H1 (cell line): ENCODE measurements at regions not wholly inside any gene's neighbourhood (a gene's known extent, or its start where the extent isn't known, plus 50 kb on each side); places are given as distances from the start of the nearest gene placed in this dataset.
A peak's percentile ranks its signal among the peaks of the same experiment; 100 is the strongest.

Experiments used
- CTCF ChIA-PET: fragments of 300-600 bp; sonication (Branson Sonifier 250); formaldehyde crosslinking; loops from one replicate; lab custom pipeline; 2021; ENCODE audit not compliant: partially characterized antibody; lab: Charles Lee
- POLR2A ChIA-PET: fragments of 300-600 bp; sonication (Branson Sonifier 250); formaldehyde crosslinking; loops from one replicate; lab custom pipeline; 2021; ENCODE audit warnings: inconsistent platforms; ENCODE audit not compliant: partially characterized antibody; lab: Charles Lee
- DNase-seq, 2 experiments: peaks; one replicate each; pipeline versions ENCODE4 v3.0.0 to v3.0.0-alpha.2; 2010 to 2022; ENCODE audit warnings: low spot score in 2 of 2, low read depth in 1 of 2, mixed read lengths in 1 of 2
- FAIRE-seq: peaks from 2 replicates; lab custom pipeline; 2011; peaks lifted over from hg19 to GRCh38; lab: Jason Lieb, UNC
- H2AFZ ChIP-seq: 2 replicates; pipeline ENCODE4 v1.8.1; 2012; ENCODE audit warnings: low read length, inconsistent platforms
- H2AK5ac ChIP-seq: 2 replicates; pipeline ENCODE4 v1.6.1; 2013; ENCODE audit warnings: low read depth, low read length
- H2BK120ac ChIP-seq: replicated peaks from 2 replicates; pipeline ENCODE3; 2013; ENCODE audit warnings: low read depth, low read length, inconsistent platforms
- H2BK12ac ChIP-seq: 2 replicates; pipeline ENCODE4 v1.6.1; 2013; ENCODE audit warnings: low read depth, low read length
- H2BK15ac ChIP-seq: 2 replicates; pipeline ENCODE4 v1.6.1; 2013; ENCODE audit warnings: low read length
- H2BK20ac ChIP-seq: 2 replicates; pipeline ENCODE4 v1.6.1; 2013; ENCODE audit warnings: low read length
- H2BK5ac ChIP-seq: 2 replicates; pipeline ENCODE4 v1.6.1; 2013; ENCODE audit warnings: low read depth, low read length
- H3K14ac ChIP-seq: 2 replicates; pipeline ENCODE4 v1.6.1; 2013; ENCODE audit warnings: inconsistent platforms; ENCODE audit not compliant: insufficient read length
- H3K18ac ChIP-seq: 2 replicates; pipeline ENCODE4 v1.6.1; 2013; ENCODE audit warnings: low read length; ENCODE audit errors: extremely low read depth
- H3K23ac ChIP-seq: 2 replicates; pipeline ENCODE4 v1.6.1; 2013; ENCODE audit warnings: inconsistent platforms; ENCODE audit not compliant: insufficient read length
- H3K23me2 ChIP-seq: 2 replicates; pipeline ENCODE4 v1.6.1; 2013; ENCODE audit warnings: low read depth, low read length
- H3K27ac ChIP-seq: 2 replicates; pipeline ENCODE4 v1.6.1; 2011; ENCODE audit warnings: low read depth, low read length, inconsistent platforms
- H3K27me3 ChIP-seq, 4 experiments: replicated peaks in 1 of 4; 1 replicate in 1 of 4; 2 replicates in 3 of 4; pipeline versions ENCODE4 v1.6.1 to v1.8.1; 2011 to 2013; ENCODE audit warnings: low read length in 3 of 4, mild to moderate bottlenecking in 3 of 4, inconsistent platforms in 2 of 4, mixed read lengths in 2 of 4, moderate library complexity in 1 of 4; ENCODE audit not compliant: control insufficient read depth in 3 of 4, insufficient read depth in 3 of 4; ENCODE audit errors: extremely low read depth in 1 of 4
- H3K36me3 ChIP-seq, 4 experiments: 2 replicates each; pipeline versions ENCODE4 v1.6.1 to v1.8.1; 2011 to 2013; ENCODE audit warnings: mild to moderate bottlenecking in 4 of 4, low read length in 3 of 4, moderate library complexity in 2 of 4, control low read depth in 1 of 4, inconsistent platforms in 1 of 4; ENCODE audit not compliant: insufficient read depth in 4 of 4, control insufficient read depth in 2 of 4
- H3K4ac ChIP-seq: replicated peaks from 2 replicates; pipeline ENCODE3; 2013; ENCODE audit warnings: low read length, low read depth, mixed read lengths, inconsistent platforms; ENCODE audit not compliant: insufficient read length
- H3K4me1 ChIP-seq, 4 experiments: replicated peaks in 1 of 4; 1 replicate in 1 of 4; 2 replicates in 3 of 4; pipeline versions ENCODE4 v1.6.1 to v1.8.1; 2011 to 2013; ENCODE audit warnings: low read length in 3 of 4, inconsistent platforms in 2 of 4, mixed read lengths in 1 of 4; ENCODE audit not compliant: insufficient read depth in 4 of 4, control insufficient read depth in 3 of 4
- H3K4me2 ChIP-seq, 2 experiments: 2 replicates each; pipeline versions ENCODE4 v1.6.1 to v1.8.1; 2011 to 2013; ENCODE audit warnings: low read depth in 2 of 2, low read length in 2 of 2, control low read depth in 1 of 2, inconsistent platforms in 1 of 2, mild to moderate bottlenecking in 1 of 2; ENCODE audit not compliant: insufficient read depth in 1 of 2
- H3K4me3 ChIP-seq, 4 experiments: fragments of 200-600, 300-600 bp in 1 of 4; sonication (generic), shearing (Covaris generic), sonication (Bioruptor Twin) in 1 of 4; 2 replicates each; pipeline versions ENCODE4 v1.5.1 to v1.8.1; 2011 to 2016; ENCODE audit warnings: low read length in 4 of 4, low read depth in 3 of 4, control low read depth in 2 of 4, inconsistent platforms in 2 of 4, mild to moderate bottlenecking in 2 of 4, mixed read lengths in 1 of 4, moderate library complexity in 1 of 4; ENCODE audit not compliant: insufficient read depth in 2 of 4; ENCODE audit errors: extremely low read depth in 1 of 4
- H3K56ac ChIP-seq: replicated peaks from 2 replicates; pipeline ENCODE3; 2013; ENCODE audit warnings: low read depth, mild to moderate bottlenecking, mixed read lengths, low read length, inconsistent platforms; ENCODE audit not compliant: insufficient read length
- H3K79me1 ChIP-seq: 2 replicates; pipeline ENCODE4 v1.6.1; 2013; ENCODE audit warnings: low read depth, low read length, control low read depth
- H3K79me2 ChIP-seq, 2 experiments: 2 replicates each; pipeline versions ENCODE4 v1.6.1 to v1.8.1; 2012 to 2013; ENCODE audit warnings: low read length in 2 of 2, mild to moderate bottlenecking in 2 of 2, inconsistent platforms in 1 of 2; ENCODE audit not compliant: insufficient read depth in 2 of 2, control insufficient read depth in 1 of 2
- H3K9ac ChIP-seq, 4 experiments: replicated peaks in 1 of 4; 1 replicate in 1 of 4; 2 replicates in 3 of 4; pipeline versions ENCODE4 v1.6.1 to v1.8.1; 2011 to 2013; ENCODE audit warnings: low read depth in 3 of 4, low read length in 3 of 4, control low read depth in 2 of 4, mild to moderate bottlenecking in 2 of 4, moderate library complexity in 2 of 4, inconsistent platforms in 1 of 4; ENCODE audit errors: extremely low read depth in 1 of 4
- H3K9me3 ChIP-seq, 2 experiments: 2 replicates each; pipeline versions ENCODE4 v1.6.1 to v1.8.1; 2012 to 2013; ENCODE audit warnings: mild to moderate bottlenecking in 2 of 2, moderate library complexity in 2 of 2, control low read depth in 1 of 2, inconsistent platforms in 1 of 2, low read depth in 1 of 2, low read length in 1 of 2, mixed read lengths in 1 of 2; ENCODE audit not compliant: insufficient read depth in 2 of 2
- H4K20me1 ChIP-seq, 2 experiments: replicated peaks in 1 of 2; 2 replicates each; pipeline versions ENCODE3 to v1.8.1; 2011 to 2013; ENCODE audit warnings: inconsistent platforms in 2 of 2, low read length in 2 of 2, mild to moderate bottlenecking in 1 of 2; ENCODE audit not compliant: insufficient read depth in 2 of 2, control insufficient read depth in 1 of 2
- H4K5ac ChIP-seq: 2 replicates; pipeline ENCODE4 v1.6.1; 2013; ENCODE audit warnings: low read length, low read depth, mixed read lengths, inconsistent platforms; ENCODE audit not compliant: insufficient read length
- H4K8ac ChIP-seq: 2 replicates; pipeline ENCODE4 v1.8.0; 2013; ENCODE audit warnings: mild to moderate bottlenecking, moderate library complexity, low read length, inconsistent platforms; ENCODE audit not compliant: insufficient read depth; ENCODE audit errors: extremely low read depth
- H4K91ac ChIP-seq: replicated peaks from 2 replicates; pipeline ENCODE3; 2013; ENCODE audit warnings: low read length, mixed read lengths, inconsistent platforms; ENCODE audit not compliant: insufficient read length
- CBX8 ChIP-seq: fragments of 300-800, 300-1000 bp; sonication (generic); IDR thresholded peaks from 2 replicates; pipeline ENCODE4 v1.7.1; 2016; ENCODE audit warnings: low read depth, low read length, borderline replicate concordance
- CHD1 ChIP-seq: IDR thresholded peaks from 2 replicates; pipeline ENCODE4 v1.6.1; 2012; ENCODE audit warnings: low read depth, low read length, improper control_type of control experiment
- HDAC6 ChIP-seq: IDR thresholded peaks from one replicate; pipeline ENCODE4 v1.7.1; 2012; ENCODE audit warnings: low read depth, mild to moderate bottlenecking, inconsistent platforms, low read length, moderate library complexity
- KDM4A ChIP-seq: IDR thresholded peaks from one replicate; pipeline ENCODE4 v1.7.1; 2012; ENCODE audit warnings: low read depth, mild to moderate bottlenecking, moderate library complexity, low read length, inconsistent platforms; ENCODE audit not compliant: severe bottlenecking
- POLR2A ChIP-seq, 2 experiments: IDR thresholded peaks; 1 replicate in 1 of 2; 2 replicates in 1 of 2; pipeline ENCODE4 v1.6.1; 2011; ENCODE audit warnings: low read depth in 2 of 2, low read length in 2 of 2, mild to moderate bottlenecking in 2 of 2; ENCODE audit errors: control extremely low read depth in 1 of 2
- RAD21 ChIP-seq, 2 experiments: IDR thresholded peaks in 1 of 2; conservative IDR thresholded peaks in 1 of 2; 2 replicates each; pipeline ENCODE4 v1.6.1; 2011; ENCODE audit warnings: low read depth in 2 of 2, low read length in 2 of 2, improper control_type of control experiment in 1 of 2, inconsistent platforms in 1 of 2, mild to moderate bottlenecking in 1 of 2, moderate library complexity in 1 of 2
- SRF ChIP-seq: IDR thresholded peaks from 2 replicates; pipeline ENCODE4 v1.6.1; 2011; ENCODE audit warnings: mild to moderate bottlenecking, low read depth, low read length, moderate library complexity
- TAF1 ChIP-seq: IDR thresholded peaks from 2 replicates; pipeline ENCODE4 v1.6.1; 2011; ENCODE audit warnings: mild to moderate bottlenecking, low read depth, low read length
- TCF12 ChIP-seq: IDR thresholded peaks from 2 replicates; pipeline ENCODE4 v1.6.1; 2011; ENCODE audit warnings: low read depth, mild to moderate bottlenecking, low read length
- TEAD4 ChIP-seq: IDR thresholded peaks from 2 replicates; pipeline ENCODE4 v1.6.1; 2012; ENCODE audit warnings: low read depth, low read length, inconsistent platforms, mixed read lengths
- WGBS, 2 experiments: shearing (Covaris generic) in 1 of 2; methylation state at CpG; one replicate each; pipeline versions ENCODE4 v1.1.6 to v1.1.7; 2013 to 2015; ENCODE audit warnings: low lambda C conversion rate in 2 of 2, mixed read lengths in 2 of 2, inconsistent platforms in 1 of 2, low coverage in 1 of 2, missing lambda C conversion rate in 1 of 2; ENCODE audit not compliant: insufficient replicate concordance in 2 of 2, insufficient coverage in 1 of 2, insufficient read length in 1 of 2; ENCODE audit errors: extremely low coverage in 1 of 2, missing lambda C conversion rate in 1 of 2; 5-methylcytosine and 5-hydroxymethylcytosine counted together
- TF ChIP-seq, protein P1 (sequence below): IDR thresholded peaks from 2 replicates; pipeline ENCODE4 v1.6.1; 2012; ENCODE audit warnings: inconsistent platforms
- TF ChIP-seq, protein P2 (sequence below): IDR thresholded peaks from 2 replicates; pipeline ENCODE4 v1.6.1; 2011; ENCODE audit warnings: low read length, improper control_type of control experiment

DNA sequence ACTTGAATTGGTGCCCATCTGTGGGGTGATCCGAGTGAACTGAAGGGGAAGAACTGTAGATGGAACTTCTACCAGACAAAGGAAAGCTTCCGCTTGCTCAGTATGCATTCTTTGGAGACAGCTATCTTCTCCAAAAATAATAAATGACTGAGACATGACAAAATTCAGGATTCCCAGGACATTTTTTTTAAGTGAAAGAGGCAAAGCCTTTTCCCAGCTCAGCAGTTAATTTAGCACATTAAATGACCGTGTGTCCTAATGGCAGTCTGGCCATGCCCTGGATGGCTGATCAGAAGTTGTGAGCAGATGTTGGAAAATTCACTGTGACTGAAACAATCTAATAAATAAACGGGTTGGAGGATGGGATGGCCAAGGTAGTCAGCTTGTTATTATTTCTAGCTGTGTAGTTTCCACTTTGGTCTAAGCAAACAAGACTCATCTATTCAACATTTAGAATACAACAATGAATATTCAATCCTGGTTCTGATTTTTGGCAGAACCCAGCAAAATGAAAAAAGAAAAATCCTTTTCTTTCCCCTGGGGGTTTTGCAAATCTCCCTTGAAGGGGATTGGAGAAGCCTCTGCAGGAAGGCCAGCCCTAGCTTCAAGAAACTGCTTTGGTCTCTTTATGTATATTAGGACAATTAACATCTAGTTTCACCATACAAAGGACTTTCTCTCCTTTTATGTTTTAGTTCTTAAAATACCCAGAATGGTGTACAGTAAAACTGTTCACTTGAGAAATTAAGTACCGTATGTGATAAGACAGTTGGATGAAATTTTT is 540.9 kb upstream of the MDFIC2 start:
- no peaks in the 10 kb centered on the region for H3K9me3 ChIP-seq
- no peak overlapping the region for H3K9ac ChIP-seq
- FAIRE-seq (peak; percentile 24), DNase-seq (no peak)
- H2BK5ac ChIP-seq = no peak overlapping the region
- H3K36me3 ChIP-seq = no peaks in the 10 kb centered on the region
- no peak overlapping the region for H4K5ac ChIP-seq
- ChIA-PET CTCF (interaction anchor here (1.0 kb wide), 1 partner anchor 11 kb away, joined by 3 read pairs; no protein-coding TSS in a partner anchor), POLR2A (interaction anchor here (0.5 kb wide), 1 partner anchor 64 kb away, joined by 3 read pairs; no protein-coding TSS in a partner anchor)
- no peak overlapping the region for H4K8ac ChIP-seq
- H3K4me2 ChIP-seq = no peak overlapping the region
- no peak overlapping the region for H3K23ac ChIP-seq
- no peak overlapping the region for H4K91ac ChIP-seq
- no peak overlapping the region for H3K56ac ChIP-seq
- no peak overlapping the region for H3K14ac ChIP-seq
- H3K23me2 ChIP-seq = no peaks in the 10 kb centered on the region
- H2BK12ac ChIP-seq = no peak overlapping the region
- H2BK20ac ChIP-seq = no peak overlapping the region
- H4K20me1 ChIP-seq = no peaks in the 10 kb centered on the region
- H3K27ac ChIP-seq = no peak overlapping the region
- H2BK120ac ChIP-seq = no peak overlapping the region
- no peak overlapping the region for H2AFZ ChIP-seq
- H3K4me3 ChIP-seq = no peak overlapping the region
- peaks cover 0 to 10% (median 6%) of the 10 kb centered on the region in 4 experiments; a peak in 3 of 7 replicates for H3K4me1 ChIP-seq
- H3K79me2 ChIP-seq = no peaks in the 10 kb centered on the region
- peaks cover 0 to 1% (median 0%) of the 10 kb centered on the region in 4 experiments; a peak in 1 of 7 replicates for H3K27me3 ChIP-seq
- no peak overlapping the region for H2BK15ac ChIP-seq
- H3K79me1 ChIP-seq = no peaks in the 10 kb centered on the region
- no peak overlapping the region for H3K4ac ChIP-seq
- no peak overlapping the region for H3K18ac ChIP-seq
- no peak overlapping the region for H2AK5ac ChIP-seq
- 91% methylated on average over 5 of the region's 5 CpGs; no CpG with 5 or more reads in 1 of the 2 experiments for WGBS, 2 experiments
- TF ChIP-seq POLR2A (IDR thresholded peaks at IDR 0.05; ENCODE audit: control extremely low read depth in 1 of 2, low read depth in 2 of 2, low read length in 2 of 2) (no peak), TEAD4 (no peak), SRF (no peak), RAD21 (IDR thresholded peaks at IDR 0.05 in 1 of 2, conservative IDR thresholded peaks at IDR 0.05 in 1 of 2; ENCODE audit: low read depth in 2 of 2, low read length in 2 of 2) (no peak), HDAC6 (no peak), CHD1 (no peak), KDM4A (no peak), CBX8 (no peak), TCF12 (no peak), TAF1 (no peak)
- TF ChIP-seq, protein P1, sequence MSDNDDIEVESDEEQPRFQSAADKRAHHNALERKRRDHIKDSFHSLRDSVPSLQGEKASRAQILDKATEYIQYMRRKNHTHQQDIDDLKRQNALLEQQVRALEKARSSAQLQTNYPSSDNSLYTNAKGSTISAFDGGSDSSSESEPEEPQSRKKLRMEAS = no peak
- TF ChIP-seq, protein P2, sequence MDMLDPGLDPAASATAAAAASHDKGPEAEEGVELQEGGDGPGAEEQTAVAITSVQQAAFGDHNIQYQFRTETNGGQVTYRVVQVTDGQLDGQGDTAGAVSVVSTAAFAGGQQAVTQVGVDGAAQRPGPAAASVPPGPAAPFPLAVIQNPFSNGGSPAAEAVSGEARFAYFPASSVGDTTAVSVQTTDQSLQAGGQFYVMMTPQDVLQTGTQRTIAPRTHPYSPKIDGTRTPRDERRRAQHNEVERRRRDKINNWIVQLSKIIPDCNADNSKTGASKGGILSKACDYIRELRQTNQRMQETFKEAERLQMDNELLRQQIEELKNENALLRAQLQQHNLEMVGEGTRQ = no peak
